Ovary (tissue), 7 donors: ENCODE measurements at regions not wholly inside any gene's neighbourhood (a gene's known extent, or its start where the extent isn't known, plus 50 kb on each side); places are given as distances from the start of the nearest gene placed in this dataset.

Experiments
- DNase-seq, 5 donors: peaks; one replicate each; pipeline ENCODE4 v3.0.0-alpha.2; 2019 to 2020
- H3K27ac ChIP-seq, 2 donors: fragments of 200-600 bp; one replicate each; pipeline versions ENCODE4 v1.5.1 to v1.8.0; 2019 to 2022
- H3K27me3 ChIP-seq: fragments of 200-600 bp; one replicate; pipeline ENCODE4 v1.8.0; 2022
- H3K36me3 ChIP-seq: fragments of 200-600 bp; sonication (generic); one replicate; pipeline ENCODE4 v1.5.1; 2019
- H3K4me1 ChIP-seq: one replicate; pipeline ENCODE4 v1.8.1; 2013; ENCODE audit warnings: mild to moderate bottlenecking, moderate library complexity; ENCODE audit not compliant: insufficient read depth
- H3K4me3 ChIP-seq: fragments of 200-600 bp; sonication (generic); one replicate; pipeline ENCODE4 v1.5.1; 2017
- H3K9me3 ChIP-seq, 2 donors: fragments of 200-600 bp in 1 of 2; sonication (generic) in 1 of 2; one replicate each; pipeline versions ENCODE4 v1.5.1 to v1.8.1; 2013 to 2019; ENCODE audit warnings: mild to moderate bottlenecking in 1 of 2, moderate library complexity in 1 of 2
- EP300 ChIP-seq: sonication (generic); formaldehyde crosslinking; IDR thresholded peaks from one replicate; pipeline ENCODE4 v1.6.1; 2017; ENCODE audit warnings: antibody characterized with exemption
- POLR2A ChIP-seq: fragments of 450-650 bp; IDR thresholded peaks from one replicate; pipeline ENCODE4 v1.6.1; 2017; ENCODE audit warnings: antibody characterized with exemption, mild to moderate bottlenecking, moderate library complexity
- WGBS, 3 donors: extraction: QIAGEN DNeasy Blood & Tissue Kit in 1 of 3; methylation state at CpG; one replicate each; pipeline versions ENCODE4 v1.1.5 to v1.1.7; 2013 to 2017; 5-methylcytosine and 5-hydroxymethylcytosine counted together
- intact Hi-C, 4 donors: fragments of 100-400 bp; cut with DNase I; formaldehyde crosslinking; loops; one replicate each; pipeline versions ENCODE4 v1.11.0 to v1.15.1; 2022 to 2023
- TF ChIP-seq, protein P1 (sequence below), 3 donors: fragments of 450-650 bp in 2 of 3; fragments of 200-600 bp in 1 of 3; IDR thresholded peaks; one replicate each; pipeline versions ENCODE4 v1.5.1 to v1.8.0; 2016 to 2022; ENCODE audit warnings: antibody characterized with exemption in 3 of 3, mild to moderate bottlenecking in 1 of 3
- donor health status: DM: no; HTN: no; CAD: no; lungs with moderate emphysema.
- donor health status: DM: no; HTN: no; CAD: no.
- donor health status: Bipolar disorder and iron deficiency.
- donor health status: DM: no; HTN: no; CAD: no.
- donor health status: DM: yes; HTN: yes; CAD: no.

DNA sequence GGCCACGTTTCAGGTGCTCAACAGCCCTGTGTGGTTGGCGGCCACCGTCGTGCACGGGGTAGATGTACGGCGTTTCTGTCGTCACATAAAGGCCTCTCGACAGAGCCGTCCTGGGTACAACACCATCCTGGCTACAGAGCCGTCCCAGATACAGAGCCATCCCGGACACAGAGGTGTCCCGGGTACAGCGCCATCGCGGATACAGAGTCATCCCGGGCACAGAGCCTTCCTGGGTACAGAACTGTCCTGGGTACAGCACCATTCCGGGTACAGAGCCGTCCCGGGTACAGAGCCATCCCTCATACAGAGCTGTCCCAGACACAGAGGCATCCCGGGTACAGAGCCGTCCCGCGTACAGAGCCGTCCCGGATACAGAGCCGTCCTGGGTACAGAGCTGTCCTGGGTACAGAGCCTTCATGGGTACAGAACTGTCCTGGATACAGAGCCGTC is 222.7 kb upstream of the SOX1 start:
- Histone ChIP-seq H3K36me3 (no peaks in the 10 kb centered on the region), H3K4me3 (no peak overlapping the region), H3K27me3 (no peaks in the 10 kb centered on the region), H3K27ac (no peak overlapping the region), H3K9me3 (no peaks in the 10 kb centered on the region), H3K4me1 (no peaks in the 10 kb centered on the region)
- DNase-seq: no peak
- intact Hi-C loops: no loop called here
- TF ChIP-seq EP300: no peak
- TF ChIP-seq POLR2A: no peak
- TF ChIP-seq, protein P1, sequence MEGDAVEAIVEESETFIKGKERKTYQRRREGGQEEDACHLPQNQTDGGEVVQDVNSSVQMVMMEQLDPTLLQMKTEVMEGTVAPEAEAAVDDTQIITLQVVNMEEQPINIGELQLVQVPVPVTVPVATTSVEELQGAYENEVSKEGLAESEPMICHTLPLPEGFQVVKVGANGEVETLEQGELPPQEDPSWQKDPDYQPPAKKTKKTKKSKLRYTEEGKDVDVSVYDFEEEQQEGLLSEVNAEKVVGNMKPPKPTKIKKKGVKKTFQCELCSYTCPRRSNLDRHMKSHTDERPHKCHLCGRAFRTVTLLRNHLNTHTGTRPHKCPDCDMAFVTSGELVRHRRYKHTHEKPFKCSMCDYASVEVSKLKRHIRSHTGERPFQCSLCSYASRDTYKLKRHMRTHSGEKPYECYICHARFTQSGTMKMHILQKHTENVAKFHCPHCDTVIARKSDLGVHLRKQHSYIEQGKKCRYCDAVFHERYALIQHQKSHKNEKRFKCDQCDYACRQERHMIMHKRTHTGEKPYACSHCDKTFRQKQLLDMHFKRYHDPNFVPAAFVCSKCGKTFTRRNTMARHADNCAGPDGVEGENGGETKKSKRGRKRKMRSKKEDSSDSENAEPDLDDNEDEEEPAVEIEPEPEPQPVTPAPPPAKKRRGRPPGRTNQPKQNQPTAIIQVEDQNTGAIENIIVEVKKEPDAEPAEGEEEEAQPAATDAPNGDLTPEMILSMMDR (IDR thresholded peaks at IDR 0.05): no peak
- WGBS, 3 donors: 88 to 93% (median 89%) methylated on average over 28 of the region's 28 CpGs

DNA sequence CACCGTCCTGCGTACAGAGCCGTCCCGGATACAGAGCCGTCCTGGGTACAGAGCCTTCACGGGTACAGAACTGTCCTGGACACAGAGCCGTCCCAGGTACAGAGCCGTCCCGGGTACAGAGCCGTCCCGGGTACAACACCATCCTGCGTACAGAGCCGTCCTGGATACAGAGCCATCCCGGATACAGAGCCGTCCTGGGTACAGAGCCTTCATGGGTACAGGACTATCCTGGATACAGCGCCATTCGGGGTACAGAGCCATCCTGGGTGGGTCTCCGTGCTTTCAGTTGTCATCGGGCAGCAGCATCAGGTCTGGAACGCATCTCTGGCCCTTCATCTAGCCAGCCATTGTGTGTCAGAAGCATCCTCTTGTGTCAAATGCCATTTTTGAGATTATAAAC is 222.3 kb upstream of the SOX1 start:
- intact Hi-C loops: no loop called here
- H3K36me3 ChIP-seq: no peaks in the 10 kb centered on the region
- H3K4me1 ChIP-seq: no peaks in the 10 kb centered on the region
- no peaks in the 10 kb centered on the region for H3K27me3 ChIP-seq
- WGBS, 3 donors: 90 to 94% (median 91%) methylated on average over 20 of the region's 20 CpGs
- H3K9me3 ChIP-seq: no peaks in the 10 kb centered on the region
- no peak for DNase-seq
- H3K27ac ChIP-seq: no peak overlapping the region
- TF ChIP-seq EP300 (no peak), POLR2A (no peak)
- TF ChIP-seq, protein P1 (IDR thresholded peaks at IDR 0.05): no peak
- no peak overlapping the region for H3K4me3 ChIP-seq

DNA sequence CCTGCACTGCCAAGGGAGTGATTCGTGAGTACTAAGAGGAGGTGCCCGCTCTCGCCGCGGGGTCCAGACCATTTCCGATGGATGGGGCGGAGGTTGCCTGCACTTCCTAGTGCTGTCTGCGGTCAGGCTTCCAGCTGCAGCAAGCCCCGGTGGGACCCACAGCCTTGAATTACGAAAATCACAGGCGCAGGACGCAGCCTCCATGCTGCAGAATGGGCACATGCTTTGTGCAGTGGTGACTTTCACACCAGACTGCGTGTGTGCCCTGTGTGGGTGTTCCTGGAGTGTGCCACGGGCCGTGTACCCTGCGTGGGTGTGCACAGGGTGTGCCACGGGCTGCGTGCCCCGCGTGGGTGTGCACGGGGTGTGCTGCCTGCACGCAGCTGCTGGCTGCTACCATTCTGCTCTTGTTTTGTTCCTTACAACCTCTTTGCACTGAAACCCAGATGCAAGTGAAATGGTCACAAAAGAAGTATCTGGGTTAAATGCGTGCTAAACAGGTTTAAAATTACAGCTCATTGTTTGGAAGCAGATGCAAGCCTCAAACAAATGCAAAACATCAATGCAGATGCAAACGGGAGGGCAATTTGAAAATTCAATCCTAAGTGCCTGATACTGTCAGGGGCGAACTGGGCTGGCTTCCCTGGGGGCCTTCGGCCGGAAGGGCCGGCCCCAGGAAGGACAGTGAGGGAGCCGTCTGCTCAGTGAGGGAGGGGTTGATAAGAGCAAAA is 221.2 kb upstream of the SOX1 start:
- WGBS, 3 donors: 12 to 31% (median 17%) methylated on average over 29 of the region's 29 CpGs
- H3K9me3 ChIP-seq: no peaks in the 10 kb centered on the region
- H3K27ac ChIP-seq: no peak overlapping the region
- intact Hi-C loops: no loop called here
- no peaks in the 10 kb centered on the region for H3K36me3 ChIP-seq
- no peak for DNase-seq
- no peak overlapping the region for H3K4me3 ChIP-seq
- TF ChIP-seq EP300 (no peak), POLR2A (no peak)
- TF ChIP-seq, protein P1 (IDR thresholded peaks at IDR 0.05): no peak
- H3K4me1 ChIP-seq: no peaks in the 10 kb centered on the region
- no peaks in the 10 kb centered on the region for H3K27me3 ChIP-seq

DNA sequence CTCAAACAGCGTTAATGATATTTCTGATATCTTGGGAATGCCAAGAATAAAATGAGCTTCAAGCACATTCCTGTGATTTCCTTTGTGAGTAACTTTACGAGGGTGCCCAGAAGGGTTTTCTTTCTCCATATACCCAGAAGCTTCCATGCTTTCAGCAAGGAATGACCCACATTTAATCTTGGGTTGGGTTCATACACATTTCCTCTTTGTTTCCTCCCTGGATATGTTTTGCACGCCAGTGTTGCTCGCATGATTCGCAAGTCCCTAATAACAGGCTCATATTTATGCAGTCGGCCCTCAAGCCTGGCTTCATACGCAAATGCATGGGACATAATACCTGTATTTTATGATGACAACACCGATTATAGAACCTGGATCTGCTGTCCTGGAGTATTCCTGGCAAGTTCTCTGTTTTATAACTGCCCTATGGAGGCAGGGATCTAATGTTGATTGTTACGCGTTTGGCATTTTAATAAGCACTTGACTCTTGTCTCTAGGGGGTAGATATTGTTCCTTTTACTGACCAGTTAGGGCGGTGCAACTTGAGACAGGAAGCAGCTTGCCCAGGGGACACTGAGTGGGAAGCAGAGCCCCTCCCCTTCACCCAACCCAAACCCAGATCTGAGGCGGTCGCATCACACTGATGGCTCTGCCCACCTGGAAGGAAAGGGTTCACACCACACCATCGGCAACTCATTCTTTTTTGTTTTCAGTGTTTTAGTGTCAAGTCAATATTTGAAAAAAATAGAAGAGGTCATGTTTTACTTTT is 220.4 kb upstream of the SOX1 start:
- H3K27me3 ChIP-seq: no peaks in the 10 kb centered on the region
- H3K4me3 ChIP-seq: no peak overlapping the region
- no peak for DNase-seq
- intact Hi-C loops: no loop called here
- no peaks in the 10 kb centered on the region for H3K9me3 ChIP-seq
- H3K4me1 ChIP-seq: no peaks in the 10 kb centered on the region
- no peaks in the 10 kb centered on the region for H3K36me3 ChIP-seq
- TF ChIP-seq EP300: no peak
- TF ChIP-seq POLR2A: no peak
- TF ChIP-seq, protein P1 (IDR thresholded peaks at IDR 0.05): no peak
- 30 to 52% (median 39%) methylated on average over 14 of the region's 14 CpGs for WGBS, 3 donors
- no peak overlapping the region for H3K27ac ChIP-seq
